ENCODE measurements at regions not wholly inside any gene's neighbourhood (a gene's known extent, or its start where the extent isn't known, plus 50 kb on each side); places are given as distances from the start of the nearest gene placed in this dataset.

DNA sequence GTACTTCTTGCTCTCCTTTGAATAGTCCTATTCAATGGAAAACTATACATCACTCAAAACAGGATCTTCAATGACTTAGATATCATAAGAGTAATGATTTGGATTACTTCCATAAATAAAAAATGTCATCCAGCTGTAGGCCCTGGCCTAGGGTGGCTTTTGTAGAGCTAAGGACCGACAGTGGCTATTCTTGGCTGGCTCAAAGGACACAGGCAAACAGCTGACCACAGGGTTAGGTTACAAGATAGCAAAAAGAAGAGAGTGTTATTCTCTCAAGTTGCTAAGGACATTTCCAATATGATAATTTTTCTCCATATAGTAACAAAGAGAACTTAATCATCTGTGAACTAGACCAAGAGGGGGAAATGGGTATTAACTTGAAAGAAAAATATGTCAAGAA, 495.1 kb downstream of the PLPP3 start:
- Histone ChIP-seq H3F3A (ENCODE audit: insufficient read depth) (peaks cover 25% of the 10 kb centered on the region), H3K79me2 (ENCODE audit: insufficient read depth) (no peaks in the 10 kb centered on the region), H3K4me2 (ENCODE audit: unreplicated experiment) (no peak overlapping the region), H3K9ac (no peak overlapping the region), H3K27ac (no peak overlapping the region), H3K4me3 (no peak overlapping the region), H3K36me3 (ENCODE audit: low read depth) (no peaks in the 10 kb centered on the region), H4K20me1 (ENCODE audit: insufficient read depth) (no peaks in the 10 kb centered on the region), H2AFZ (no peak overlapping the region), H3K27me3 (replicated peaks; ENCODE audit: insufficient read depth) (no peaks in the 10 kb centered on the region), H3K9me2 (ENCODE audit: insufficient read depth) (no peaks in the 10 kb centered on the region), H3K4me1 (ENCODE audit: insufficient read depth) (peaks cover 24% of the 10 kb centered on the region), H3K9me3 (ENCODE audit: low read depth) (no peaks in the 10 kb centered on the region)
- TF ChIP-seq EZH2 (IDR thresholded peaks at IDR 0.05; ENCODE audit: insufficient read depth, poor library complexity, severe bottlenecking) (no peak), EZH2phosphoT487 (IDR thresholded peaks at IDR 0.05; ENCODE audit: insufficient read depth, low read depth) (no peak)
- in situ Hi-C loops (cut with MboI): loop anchor here (25.0 kb wide), 1 partner anchor 372 kb away; no protein-coding TSS in a partner anchor
- WGBS, 2 experiments (ENCODE audit: low coverage in 1 of 2, low lambda C conversion rate in 2 of 2, missing lambda C conversion rate in 2 of 2): 91 to 97% methylated on average over 1 of the region's 1 CpG
- no peak for DNase-seq

DNA sequence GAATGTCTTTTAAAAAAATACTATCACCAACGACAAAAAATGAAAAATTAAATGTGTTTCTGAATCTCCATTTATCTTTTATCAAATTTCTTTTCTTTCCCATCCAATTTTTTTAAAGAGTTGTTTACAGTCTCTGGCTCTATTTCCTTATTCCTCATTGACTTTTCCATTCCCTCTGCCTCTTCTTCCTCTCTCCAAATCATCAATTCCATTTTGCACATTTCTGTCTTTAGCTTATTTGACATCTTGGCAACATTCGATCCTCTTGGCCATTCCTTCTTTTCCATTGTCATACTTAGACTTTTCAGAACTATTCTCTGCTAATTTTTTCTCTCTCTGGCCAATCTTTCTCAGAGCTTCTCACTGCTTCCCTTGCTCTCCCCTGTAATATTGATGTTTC, 497.6 kb downstream of the PLPP3 start:
- peak overlapping the region; percentile 61 for H3K4me3 ChIP-seq

DNA sequence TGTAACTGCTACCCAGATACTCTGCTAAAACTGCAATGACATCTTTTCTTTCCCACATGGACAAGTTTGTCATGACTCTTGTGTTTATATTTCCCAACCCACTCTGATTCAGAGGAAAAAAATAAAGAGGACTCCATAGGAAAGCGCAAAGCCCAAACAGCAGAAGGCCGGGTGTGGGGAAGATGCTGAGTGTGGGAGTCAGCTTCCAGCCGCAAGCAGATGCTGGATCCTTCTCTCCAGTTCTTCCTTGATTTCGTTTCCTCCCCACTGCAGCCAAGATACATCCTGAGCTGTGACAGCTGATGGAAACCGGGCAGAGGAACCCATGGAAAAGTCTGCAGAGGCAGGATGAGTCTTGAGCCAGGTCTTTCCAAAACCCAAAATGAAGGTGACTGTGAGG, 498.2 kb downstream of the PLPP3 start:
- no peaks in the 10 kb centered on the region for H3K36me3 ChIP-seq (ENCODE audit: low read depth)
- H3K9ac ChIP-seq: peak overlapping the region; percentile 71
- H2AFZ ChIP-seq: peak overlapping the region; percentile 64
- DNase-seq: peak; percentile 92
- peak overlapping the region; percentile 86 for H3K4me2 ChIP-seq (ENCODE audit: unreplicated experiment)
- WGBS, 2 experiments (ENCODE audit: low coverage in 1 of 2, low lambda C conversion rate in 2 of 2, missing lambda C conversion rate in 2 of 2): 1% methylated on average over 5 of the region's 5 CpGs
- H3F3A ChIP-seq (ENCODE audit: insufficient read depth): peaks cover 25% of the 10 kb centered on the region
- H3K27me3 ChIP-seq (replicated peaks; ENCODE audit: insufficient read depth): no peaks in the 10 kb centered on the region
- H3K79me2 ChIP-seq (ENCODE audit: insufficient read depth): no peaks in the 10 kb centered on the region
- no peaks in the 10 kb centered on the region for H4K20me1 ChIP-seq (ENCODE audit: insufficient read depth)
- H3K27ac ChIP-seq: peak overlapping the region; percentile 88
- H3K9me3 ChIP-seq (ENCODE audit: low read depth): no peaks in the 10 kb centered on the region
- TF ChIP-seq EZH2phosphoT487 (IDR thresholded peaks at IDR 0.05; ENCODE audit: insufficient read depth, low read depth) (no peak), EZH2 (IDR thresholded peaks at IDR 0.05; ENCODE audit: insufficient read depth, poor library complexity, severe bottlenecking) (no peak)
- H3K4me3 ChIP-seq: peak overlapping the region; percentile 61
- in situ Hi-C loops (cut with MboI): loop anchor here (25.0 kb wide), 1 partner anchor 369 kb away; no protein-coding TSS in a partner anchor
- no peaks in the 10 kb centered on the region for H3K9me2 ChIP-seq (ENCODE audit: insufficient read depth)
- H3K4me1 ChIP-seq (ENCODE audit: insufficient read depth): peaks cover 24% of the 10 kb centered on the region

More for the DNA sequence above, 497.6 kb downstream of the PLPP3 start:
- peak overlapping the region; percentile 64 for H2AFZ ChIP-seq
- peak overlapping the region; percentile 71 for H3K9ac ChIP-seq
- no peak for TF ChIP-seq EZH2phosphoT487 (IDR thresholded peaks at IDR 0.05; ENCODE audit: insufficient read depth, low read depth)
- TF ChIP-seq EZH2 (IDR thresholded peaks at IDR 0.05; ENCODE audit: insufficient read depth, poor library complexity, severe bottlenecking): no peak
- no peaks in the 10 kb centered on the region for H3K27me3 ChIP-seq (replicated peaks; ENCODE audit: insufficient read depth)
- H3K4me2 ChIP-seq (ENCODE audit: unreplicated experiment): peak overlapping the region; percentile 86
- no peak for DNase-seq
- no peaks in the 10 kb centered on the region for H4K20me1 ChIP-seq (ENCODE audit: insufficient read depth)
- in situ Hi-C loops (cut with MboI): loop anchor here (25.0 kb wide), 1 partner anchor 369 kb away; no protein-coding TSS in a partner anchor
- H3K36me3 ChIP-seq (ENCODE audit: low read depth): no peaks in the 10 kb centered on the region
- H3K9me3 ChIP-seq (ENCODE audit: low read depth): no peaks in the 10 kb centered on the region
- peaks cover 24% of the 10 kb centered on the region for H3K4me1 ChIP-seq (ENCODE audit: insufficient read depth)
- 10 to 12% methylated on average over 2 of the region's 2 CpGs for WGBS, 2 experiments (ENCODE audit: low coverage in 1 of 2, low lambda C conversion rate in 2 of 2, missing lambda C conversion rate in 2 of 2)
- H3F3A ChIP-seq (ENCODE audit: insufficient read depth): peaks cover 25% of the 10 kb centered on the region
- peak overlapping the region; percentile 88 for H3K27ac ChIP-seq
- H3K9me2 ChIP-seq (ENCODE audit: insufficient read depth): no peaks in the 10 kb centered on the region
- H3K79me2 ChIP-seq (ENCODE audit: insufficient read depth): no peaks in the 10 kb centered on the region

DNA sequence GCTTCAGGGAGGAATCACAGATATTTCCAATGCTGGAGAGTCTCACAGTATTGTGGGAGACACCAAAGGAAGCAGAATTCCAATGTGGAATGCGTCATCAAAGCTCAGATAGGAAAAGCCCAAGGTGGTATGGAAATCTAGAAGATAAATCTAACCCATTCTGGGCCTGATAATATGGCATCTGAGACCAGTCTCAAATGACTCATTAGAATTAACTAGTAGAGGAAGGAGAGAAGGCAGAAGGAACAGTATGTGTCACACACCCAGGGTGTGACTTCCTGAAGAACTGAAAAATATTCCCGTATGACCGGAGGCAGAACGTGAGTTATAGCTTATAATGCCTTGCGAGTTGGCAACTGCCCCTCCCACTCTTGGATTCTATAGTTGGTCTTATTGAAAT, 499.2 kb downstream of the PLPP3 start:
- Histone ChIP-seq H3K9me2 (ENCODE audit: insufficient read depth) (no peaks in the 10 kb centered on the region), H3F3A (ENCODE audit: insufficient read depth) (peaks cover 25% of the 10 kb centered on the region), H3K36me3 (ENCODE audit: low read depth) (no peaks in the 10 kb centered on the region), H3K4me1 (ENCODE audit: insufficient read depth) (peaks cover 24% of the 10 kb centered on the region), H3K27me3 (replicated peaks; ENCODE audit: insufficient read depth) (no peaks in the 10 kb centered on the region), H3K79me2 (ENCODE audit: insufficient read depth) (no peaks in the 10 kb centered on the region), H2AFZ (peak overlapping the region; percentile 11; the same call in 1 of the 2 replicates), H3K4me2 (ENCODE audit: unreplicated experiment) (peak overlapping the region; percentile 86), H3K9ac (peak overlapping the region; percentile 71; the same call in 1 of the 2 replicates), H4K20me1 (ENCODE audit: insufficient read depth) (no peaks in the 10 kb centered on the region), H3K9me3 (ENCODE audit: low read depth) (no peaks in the 10 kb centered on the region), H3K27ac (peak overlapping the region; percentile 88), H3K4me3 (no peak overlapping the region)
- TF ChIP-seq EZH2phosphoT487 (IDR thresholded peaks at IDR 0.05; ENCODE audit: insufficient read depth, low read depth): no peak
- no peak for TF ChIP-seq EZH2 (IDR thresholded peaks at IDR 0.05; ENCODE audit: insufficient read depth, poor library complexity, severe bottlenecking)
- 21% methylated on average over 5 of the region's 5 CpGs for WGBS, 2 experiments (ENCODE audit: low coverage in 1 of 2, low lambda C conversion rate in 2 of 2, missing lambda C conversion rate in 2 of 2)
- in situ Hi-C loops (cut with MboI): loop anchor here (25.0 kb wide), 1 partner anchor 368 kb away; no protein-coding TSS in a partner anchor
- peak; percentile 73 for DNase-seq
